ENCODE measurements at regions not wholly inside any gene's neighbourhood (a gene's known extent, or its start where the extent isn't known, plus 50 kb on each side); places are given as distances from the start of the nearest gene placed in this dataset.

DNA sequence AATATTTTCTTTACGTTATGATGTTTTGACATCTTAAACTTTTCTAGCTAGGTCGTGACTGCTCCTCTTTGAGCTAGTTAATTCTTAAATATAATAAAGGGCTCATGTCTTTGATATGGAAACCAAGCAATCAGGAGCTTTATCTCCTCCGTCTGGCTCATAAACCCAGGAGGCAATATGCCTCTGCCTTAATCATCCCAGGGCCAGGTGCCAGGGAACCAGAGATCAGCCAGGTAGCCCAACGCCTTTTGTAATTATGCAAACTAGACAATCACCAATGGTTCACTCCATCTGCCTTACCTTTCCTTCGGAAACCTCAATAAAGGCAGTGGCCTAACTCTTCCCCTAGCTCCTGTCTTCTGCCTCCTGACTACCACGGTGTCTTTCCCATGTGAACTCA lies 213.7 kb downstream of the KCNJ3 start:
- TF ChIP-seq, protein P1, sequence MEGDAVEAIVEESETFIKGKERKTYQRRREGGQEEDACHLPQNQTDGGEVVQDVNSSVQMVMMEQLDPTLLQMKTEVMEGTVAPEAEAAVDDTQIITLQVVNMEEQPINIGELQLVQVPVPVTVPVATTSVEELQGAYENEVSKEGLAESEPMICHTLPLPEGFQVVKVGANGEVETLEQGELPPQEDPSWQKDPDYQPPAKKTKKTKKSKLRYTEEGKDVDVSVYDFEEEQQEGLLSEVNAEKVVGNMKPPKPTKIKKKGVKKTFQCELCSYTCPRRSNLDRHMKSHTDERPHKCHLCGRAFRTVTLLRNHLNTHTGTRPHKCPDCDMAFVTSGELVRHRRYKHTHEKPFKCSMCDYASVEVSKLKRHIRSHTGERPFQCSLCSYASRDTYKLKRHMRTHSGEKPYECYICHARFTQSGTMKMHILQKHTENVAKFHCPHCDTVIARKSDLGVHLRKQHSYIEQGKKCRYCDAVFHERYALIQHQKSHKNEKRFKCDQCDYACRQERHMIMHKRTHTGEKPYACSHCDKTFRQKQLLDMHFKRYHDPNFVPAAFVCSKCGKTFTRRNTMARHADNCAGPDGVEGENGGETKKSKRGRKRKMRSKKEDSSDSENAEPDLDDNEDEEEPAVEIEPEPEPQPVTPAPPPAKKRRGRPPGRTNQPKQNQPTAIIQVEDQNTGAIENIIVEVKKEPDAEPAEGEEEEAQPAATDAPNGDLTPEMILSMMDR (conservative IDR thresholded peaks at IDR 0.05; ENCODE audit: low read length), result no peak
- no peak for TF ChIP-seq EZH2phosphoT487 (IDR thresholded peaks at IDR 0.05; ENCODE audit: borderline replicate concordance, low read depth, low read length)
